Calu3 (cell line): ENCODE measurements at regions not wholly inside any gene's neighbourhood (a gene's known extent, or its start where the extent isn't known, plus 50 kb on each side); places are given as distances from the start of the nearest gene placed in this dataset.

Source experiments
- BruUV-seq: library from RNA; stranded (reverse); fragments of 400-500 nt; replicated peaks from 2 replicates; lab custom pipeline; 2021; lab: Mats Ljungman, UMichigan
- CTCF ChIA-PET: fragments of 300-600 bp; sonication (Branson Sonifier 250); formaldehyde crosslinking; loops from one replicate; lab custom pipeline; 2022; ENCODE audit warnings: antibody characterized with exemption; lab: Charles Lee
- DNase-seq: peaks from one replicate; pipeline ENCODE4 v3.0.0; 2022
- H3K27ac Mint-ChIP-seq: one replicate; pipeline ENCODE4 v1.8.0; 2022; ENCODE audit warnings: mixed read lengths; ENCODE audit not compliant: unreplicated experiment
- H3K27me3 Mint-ChIP-seq: one replicate; pipeline ENCODE4 v1.8.0; 2022; ENCODE audit warnings: mixed read lengths; ENCODE audit not compliant: unreplicated experiment
- H3K36me3 Mint-ChIP-seq: one replicate; pipeline ENCODE4 v1.8.0; 2022; ENCODE audit warnings: mild to moderate bottlenecking, moderate library complexity, mixed read lengths; ENCODE audit not compliant: insufficient read depth, unreplicated experiment
- H3K4me1 Mint-ChIP-seq: one replicate; pipeline ENCODE4 v1.8.0; 2022; ENCODE audit warnings: mild to moderate bottlenecking, low read depth, mixed read lengths; ENCODE audit not compliant: unreplicated experiment
- H3K4me3 Mint-ChIP-seq: one replicate; pipeline ENCODE4 v1.8.0; 2022; ENCODE audit warnings: mild to moderate bottlenecking, low read depth, moderate library complexity, mixed read lengths; ENCODE audit not compliant: unreplicated experiment
- H3K9me3 Mint-ChIP-seq: one replicate; pipeline ENCODE4 v1.8.0; 2022; ENCODE audit warnings: low read depth, mixed read lengths; ENCODE audit not compliant: unreplicated experiment
- intact Hi-C: fragments of 100-400 bp; cut with micrococcal nuclease; formaldehyde crosslinking; loops from one replicate; pipeline ENCODE4 v1.10.0; 2022; ENCODE audit not compliant: unreplicated experiment
- TF ChIP-seq, protein P1 (sequence below): fragments of 200-600 bp; IDR thresholded peaks from one replicate; pipeline ENCODE4 v1.8.0; 2022; ENCODE audit warnings: antibody characterized with exemption; ENCODE audit not compliant: unreplicated experiment

- no TSS peak for BruUV-seq
- Mint-ChIP-seq H3K4me3 (no peak overlapping the region), H3K27me3 (no peaks in the 10 kb centered on the region), H3K4me1 (no peaks in the 10 kb centered on the region), H3K36me3 (no peaks in the 10 kb centered on the region), H3K27ac (no peak overlapping the region), H3K9me3 (peaks cover 20% of the 10 kb centered on the region)
- CTCF ChIA-PET: interaction anchor here (0.6 kb wide), 1 partner anchor 1137 kb away, joined by 7 read pairs; no protein-coding TSS in a partner anchor
- TF ChIP-seq, protein P1, sequence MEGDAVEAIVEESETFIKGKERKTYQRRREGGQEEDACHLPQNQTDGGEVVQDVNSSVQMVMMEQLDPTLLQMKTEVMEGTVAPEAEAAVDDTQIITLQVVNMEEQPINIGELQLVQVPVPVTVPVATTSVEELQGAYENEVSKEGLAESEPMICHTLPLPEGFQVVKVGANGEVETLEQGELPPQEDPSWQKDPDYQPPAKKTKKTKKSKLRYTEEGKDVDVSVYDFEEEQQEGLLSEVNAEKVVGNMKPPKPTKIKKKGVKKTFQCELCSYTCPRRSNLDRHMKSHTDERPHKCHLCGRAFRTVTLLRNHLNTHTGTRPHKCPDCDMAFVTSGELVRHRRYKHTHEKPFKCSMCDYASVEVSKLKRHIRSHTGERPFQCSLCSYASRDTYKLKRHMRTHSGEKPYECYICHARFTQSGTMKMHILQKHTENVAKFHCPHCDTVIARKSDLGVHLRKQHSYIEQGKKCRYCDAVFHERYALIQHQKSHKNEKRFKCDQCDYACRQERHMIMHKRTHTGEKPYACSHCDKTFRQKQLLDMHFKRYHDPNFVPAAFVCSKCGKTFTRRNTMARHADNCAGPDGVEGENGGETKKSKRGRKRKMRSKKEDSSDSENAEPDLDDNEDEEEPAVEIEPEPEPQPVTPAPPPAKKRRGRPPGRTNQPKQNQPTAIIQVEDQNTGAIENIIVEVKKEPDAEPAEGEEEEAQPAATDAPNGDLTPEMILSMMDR: no peak
- no peak for DNase-seq
- intact Hi-C loops: no loop called here
Measured at GRCh38 chr19:30783936-30784335, 411.8 kb downstream of the ZNF536 start.

DNA sequence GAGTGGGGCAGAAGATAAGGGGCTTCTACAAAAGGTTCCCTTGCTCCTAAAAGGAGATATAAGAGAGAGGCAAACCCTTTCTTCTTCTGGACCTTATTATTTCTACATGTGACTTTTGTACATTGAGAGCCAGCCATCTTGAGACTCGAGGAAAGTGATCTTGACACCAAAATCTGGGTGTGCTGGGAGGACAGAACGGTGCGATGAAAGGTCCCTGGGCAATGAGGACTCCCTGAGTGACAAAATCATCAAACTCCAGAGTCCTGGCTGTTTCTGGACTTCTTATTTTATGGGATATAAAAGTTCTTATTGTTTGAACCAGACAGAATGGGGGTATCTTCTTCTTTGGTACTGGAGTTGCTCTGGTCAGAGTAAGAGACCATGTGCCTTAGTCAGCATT, 411.0 kb downstream of the ZNF536 start:
- CTCF ChIA-PET: no interaction called here

DNA sequence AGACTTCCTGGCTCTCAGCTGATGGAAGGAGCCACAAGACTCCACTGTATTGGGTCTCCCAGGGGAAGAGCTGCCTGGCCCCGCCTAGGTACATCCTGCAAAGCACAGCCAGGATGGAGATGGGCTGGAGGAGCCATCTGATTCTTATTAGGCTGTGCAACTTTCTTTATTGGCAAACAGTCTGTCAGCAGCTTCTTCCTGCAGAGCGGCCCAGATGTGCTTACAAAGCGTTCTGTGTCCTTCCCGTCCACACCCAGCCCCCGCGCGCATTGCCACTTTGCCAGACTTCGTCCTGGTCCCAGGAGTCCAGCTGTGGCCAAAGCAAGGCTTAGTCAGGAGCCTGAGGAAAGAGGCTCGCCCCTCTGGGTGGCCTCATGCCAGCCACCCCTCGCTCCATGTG, 409.3 kb downstream of the ZNF536 start:
- CTCF ChIA-PET: no interaction called here
- no TSS peak for BruUV-seq
- TF ChIP-seq, protein P1: no peak
- Mint-ChIP-seq H3K9me3 (peaks cover 27% of the 10 kb centered on the region), H3K4me1 (no peaks in the 10 kb centered on the region), H3K4me3 (no peak overlapping the region), H3K36me3 (no peaks in the 10 kb centered on the region), H3K27me3 (no peaks in the 10 kb centered on the region), H3K27ac (no peak overlapping the region)
- intact Hi-C loops: no loop called here
- no peak for DNase-seq

More for the DNA sequence above, 411.0 kb downstream of the ZNF536 start:
- Mint-ChIP-seq H3K9me3 (peaks cover 23% of the 10 kb centered on the region), H3K4me3 (no peak overlapping the region), H3K4me1 (no peaks in the 10 kb centered on the region), H3K27me3 (no peaks in the 10 kb centered on the region), H3K27ac (no peak overlapping the region), H3K36me3 (no peaks in the 10 kb centered on the region)
- intact Hi-C loops: no loop called here
- TF ChIP-seq, protein P1: no peak
- no TSS peak for BruUV-seq
- no peak for DNase-seq

- no TSS peak for BruUV-seq
- DNase-seq: no peak
- CTCF ChIA-PET: no interaction called here
- Mint-ChIP-seq H3K36me3 (no peaks in the 10 kb centered on the region), H3K4me1 (no peaks in the 10 kb centered on the region), H3K27me3 (no peaks in the 10 kb centered on the region), H3K4me3 (no peak overlapping the region), H3K27ac (no peak overlapping the region), H3K9me3 (peaks cover 23% of the 10 kb centered on the region)
- TF ChIP-seq, protein P1: no peak
- intact Hi-C loops: no loop called here
Measured at GRCh38 chr19:30781047-30781446, 408.9 kb downstream of the ZNF536 start.
